Gastrocnemius medialis (tissue), 4 donors: ENCODE measurements at regions not wholly inside any gene's neighbourhood (a gene's known extent, or its start where the extent isn't known, plus 50 kb on each side); places are given as distances from the start of the nearest gene placed in this dataset.

Source experiments
- ATAC-seq, 2 donors: fragments of 150-250 bp; one replicate each; pipeline ENCODE4 v1.9.1; 2016
- DNase-seq, 2 donors: peaks; one replicate each; pipeline ENCODE4 v3.0.0-alpha.2; 2019
- H3K27ac ChIP-seq, 4 donors: fragments of 200-600 bp; sonication (generic); 1 replicate in 1 of 4; 2 replicates in 3 of 4; pipeline ENCODE4 v1.5.1; 2016 to 2018; ENCODE audit warnings: mild to moderate bottlenecking in 2 of 4, moderate library complexity in 1 of 4
- H3K27me3 ChIP-seq, 3 donors: fragments of 200-600 bp; sonication (generic) in 2 of 3; 1 replicate in 1 of 3; 2 replicates in 2 of 3; pipeline versions ENCODE4 v1.5.1 to v1.6.0; 2016 to 2019; ENCODE audit warnings: mild to moderate bottlenecking in 1 of 3, moderate library complexity in 1 of 3
- H3K36me3 ChIP-seq, 2 donors: fragments of 200-600 bp; sonication (generic) in 1 of 2; one replicate each; pipeline ENCODE4 v1.5.1; 2017 to 2018
- H3K4me1 ChIP-seq, 2 donors: fragments of 200-600 bp; sonication (generic) in 1 of 2; one replicate each; pipeline ENCODE4 v1.5.1; 2016 to 2017; ENCODE audit warnings: mild to moderate bottlenecking in 2 of 2
- H3K4me3 ChIP-seq, 4 donors: fragments of 200-600 bp; sonication (generic) in 3 of 4; 1 replicate in 1 of 4; 2 replicates in 3 of 4; pipeline ENCODE4 v1.5.1; 2016 to 2019; ENCODE audit warnings: mild to moderate bottlenecking in 2 of 4
- H3K9me3 ChIP-seq, 3 donors: fragments of 200-600 bp; sonication (generic) in 2 of 3; 1 replicate in 1 of 3; 2 replicates in 2 of 3; pipeline ENCODE4 v1.5.1; 2016 to 2019
- CTCF ChIP-seq, 5 experiments: fragments of 450-650 bp in 3 of 5; fragments of 200-600 bp in 2 of 5; sonication (generic) in 2 of 5; IDR thresholded peaks in 4 of 5; conservative IDR thresholded peaks in 1 of 5; 1 replicate in 4 of 5; 2 replicates in 1 of 5; pipeline ENCODE4 v1.5.1; 2016 to 2019; ENCODE audit warnings: antibody characterized with exemption in 5 of 5, mild to moderate bottlenecking in 3 of 5, moderate library complexity in 3 of 5
- POLR2A ChIP-seq, 2 donors: fragments of 450-650 bp; IDR thresholded peaks; one replicate each; pipeline ENCODE4 v1.6.1; 2017; ENCODE audit warnings: antibody characterized with exemption in 2 of 2, mild to moderate bottlenecking in 2 of 2, moderate library complexity in 2 of 2
- in situ Hi-C, 4 donors: fragments of 200-750 bp; cut with MboI; loops; one replicate each; pipeline versions ENCODE4 v1.15.0 to v1.8.0; 2017; ENCODE audit warnings: low sequenced_read_pairs in 4 of 4
- intact Hi-C: fragments of 100-400 bp; cut with DNase I; formaldehyde crosslinking; loops from one replicate; pipeline ENCODE4 v1.15.1; 2023; ENCODE audit warnings: low total_unique reads

GRCh38 chr1:188762166-188762743 lies 1715.4 kb downstream of the BRINP3 start:
- ATAC-seq, result no peak
- no peak overlapping the region for H3K4me3 ChIP-seq
- DNase-seq, result no peak
- H3K9me3 ChIP-seq, result no peaks in the 10 kb centered on the region
- no peak for TF ChIP-seq CTCF (IDR thresholded peaks at IDR 0.05 in 4 of 5, conservative IDR thresholded peaks at IDR 0.05 in 1 of 5)
- TF ChIP-seq POLR2A (IDR thresholded peaks at IDR 0.05), result no peak
- H3K4me1 ChIP-seq, result no peaks in the 10 kb centered on the region
- intact Hi-C loops (no loop called here), in situ Hi-C loops (no loop called here)
- H3K27me3 ChIP-seq, result no peaks in the 10 kb centered on the region
- no peak overlapping the region for H3K27ac ChIP-seq
- no peaks in the 10 kb centered on the region for H3K36me3 ChIP-seq

DNA sequence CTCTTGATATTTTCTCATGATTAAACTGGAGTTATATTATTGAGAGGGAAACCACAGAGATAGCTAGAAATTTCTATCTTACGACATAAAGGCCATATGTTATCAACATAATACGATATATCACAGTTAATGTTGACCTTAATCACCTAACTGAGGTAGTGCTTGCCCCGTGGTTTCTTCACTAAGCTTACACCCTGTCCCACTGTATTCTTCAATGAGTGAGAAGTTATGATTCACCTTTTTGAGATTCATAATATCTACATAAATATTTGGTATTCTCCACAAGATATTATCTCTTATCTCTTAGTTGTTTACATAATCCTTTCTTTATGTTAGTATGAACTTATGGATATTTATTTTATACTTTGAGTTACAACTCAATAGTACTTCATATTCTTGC lies 1714.1 kb downstream of the BRINP3 start:
- intact Hi-C loops (no loop called here), in situ Hi-C loops (no loop called here)
- H3K27me3 ChIP-seq, result no peaks in the 10 kb centered on the region
- DNase-seq, result no peak
- ATAC-seq, result no peak
- no peaks in the 10 kb centered on the region for H3K4me1 ChIP-seq
- no peaks in the 10 kb centered on the region for H3K36me3 ChIP-seq
- TF ChIP-seq CTCF (IDR thresholded peaks at IDR 0.05 in 4 of 5, conservative IDR thresholded peaks at IDR 0.05 in 1 of 5) (no peak), POLR2A (IDR thresholded peaks at IDR 0.05) (no peak)
- no peak overlapping the region for H3K27ac ChIP-seq
- no peak overlapping the region for H3K4me3 ChIP-seq
- no peaks in the 10 kb centered on the region for H3K9me3 ChIP-seq

DNA sequence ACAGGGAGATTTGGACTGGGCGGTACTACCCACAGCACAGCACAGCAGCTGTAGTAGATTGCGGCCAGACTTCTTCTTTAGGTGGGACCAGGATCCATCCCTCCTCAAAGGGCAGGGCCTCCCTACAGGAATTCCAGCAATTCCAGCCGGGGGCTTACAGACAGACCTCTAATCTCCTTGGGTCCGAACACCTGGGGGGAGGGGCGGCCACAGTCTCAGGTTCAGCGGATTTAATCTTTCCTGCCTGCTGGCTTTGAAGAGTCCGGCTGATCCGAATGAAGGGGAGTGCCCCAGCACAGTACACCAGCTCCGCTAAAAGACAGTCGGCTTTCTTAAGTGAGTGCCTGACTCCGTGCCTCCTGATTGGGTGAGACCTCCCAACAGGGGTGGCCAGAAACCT lies 1708.5 kb downstream of the BRINP3 start:
- Histone ChIP-seq H3K4me3 (no peak overlapping the region), H3K36me3 (no peaks in the 10 kb centered on the region), H3K4me1 (no peaks in the 10 kb centered on the region), H3K27ac (no peak overlapping the region), H3K9me3 (no peaks in the 10 kb centered on the region), H3K27me3 (no peaks in the 10 kb centered on the region)
- in situ Hi-C loops (no loop called here), intact Hi-C loops (no loop called here)
- TF ChIP-seq POLR2A (IDR thresholded peaks at IDR 0.05) (no peak), CTCF (IDR thresholded peaks at IDR 0.05 in 4 of 5, conservative IDR thresholded peaks at IDR 0.05 in 1 of 5) (no peak)
- ATAC-seq (no peak), DNase-seq (no peak)

GRCh38 chr1:188769936-188770335 lies 1707.7 kb downstream of the BRINP3 start:
- DNase-seq (no peak), ATAC-seq (no peak)
- Histone ChIP-seq H3K9me3 (no peaks in the 10 kb centered on the region), H3K4me1 (no peaks in the 10 kb centered on the region), H3K36me3 (no peaks in the 10 kb centered on the region), H3K27ac (no peak overlapping the region), H3K27me3 (no peaks in the 10 kb centered on the region), H3K4me3 (no peak overlapping the region)
- intact Hi-C loops, result no loop called here
- in situ Hi-C loops, result no loop called here
- TF ChIP-seq CTCF (IDR thresholded peaks at IDR 0.05 in 4 of 5, conservative IDR thresholded peaks at IDR 0.05 in 1 of 5) (no peak), POLR2A (IDR thresholded peaks at IDR 0.05) (no peak)

DNA sequence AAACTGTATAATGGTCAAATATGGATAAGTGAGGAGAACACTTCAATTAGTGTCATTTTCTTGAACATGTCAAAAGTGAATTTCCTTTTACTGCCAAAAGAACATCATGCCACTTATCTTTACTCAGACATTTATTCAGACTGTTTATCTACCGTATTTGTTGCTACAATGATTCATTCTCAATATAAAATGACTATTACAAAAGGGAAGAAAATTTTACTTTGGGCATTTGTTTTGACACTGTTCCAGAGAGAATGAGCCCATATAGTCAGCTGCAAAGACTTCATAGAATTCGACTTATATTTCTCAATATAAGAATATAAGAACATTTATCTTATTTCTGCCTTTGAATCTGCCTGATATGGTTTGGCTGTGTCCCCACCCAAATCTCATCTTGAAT lies 1699.1 kb downstream of the BRINP3 start:
- TF ChIP-seq POLR2A (IDR thresholded peaks at IDR 0.05) (no peak), CTCF (IDR thresholded peaks at IDR 0.05 in 4 of 5, conservative IDR thresholded peaks at IDR 0.05 in 1 of 5) (no peak)
- intact Hi-C loops, result no loop called here

More for the DNA sequence above, 1699.1 kb downstream of the BRINP3 start:
- no peak for ATAC-seq
- DNase-seq, result no peak
- H3K27me3 ChIP-seq, result no peaks in the 10 kb centered on the region
- H3K4me1 ChIP-seq, result no peaks in the 10 kb centered on the region
- no peak overlapping the region for H3K27ac ChIP-seq
- in situ Hi-C loops, result no loop called here
- no peaks in the 10 kb centered on the region for H3K36me3 ChIP-seq
- H3K9me3 ChIP-seq, result no peaks in the 10 kb centered on the region
- H3K4me3 ChIP-seq, result no peak overlapping the region
